ENCODE measurements at regions not wholly inside any gene's neighbourhood (a gene's known extent, or its start where the extent isn't known, plus 50 kb on each side); places are given as distances from the start of the nearest gene placed in this dataset.

DNA sequence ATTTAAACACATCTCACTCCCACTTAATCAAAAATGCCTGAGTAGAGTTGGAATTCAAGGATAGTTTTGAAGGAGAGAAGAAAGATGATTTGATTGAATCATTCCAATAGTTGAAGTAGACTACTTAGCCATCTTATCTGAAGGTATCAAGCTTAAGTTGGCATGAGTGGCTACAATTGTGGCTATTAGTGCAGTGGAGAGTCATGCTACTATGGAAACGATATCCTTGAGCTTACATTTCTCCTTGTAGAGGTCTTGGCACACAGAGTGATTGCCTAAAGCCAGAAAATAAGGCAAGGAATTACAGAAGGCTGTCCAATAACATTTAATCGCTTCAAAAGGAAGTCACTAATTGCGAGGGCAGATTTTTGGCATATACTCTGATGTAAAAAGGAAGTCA lies 1022.7 kb downstream of the IGSF11 start:
- DNase-seq, result no peak

DNA sequence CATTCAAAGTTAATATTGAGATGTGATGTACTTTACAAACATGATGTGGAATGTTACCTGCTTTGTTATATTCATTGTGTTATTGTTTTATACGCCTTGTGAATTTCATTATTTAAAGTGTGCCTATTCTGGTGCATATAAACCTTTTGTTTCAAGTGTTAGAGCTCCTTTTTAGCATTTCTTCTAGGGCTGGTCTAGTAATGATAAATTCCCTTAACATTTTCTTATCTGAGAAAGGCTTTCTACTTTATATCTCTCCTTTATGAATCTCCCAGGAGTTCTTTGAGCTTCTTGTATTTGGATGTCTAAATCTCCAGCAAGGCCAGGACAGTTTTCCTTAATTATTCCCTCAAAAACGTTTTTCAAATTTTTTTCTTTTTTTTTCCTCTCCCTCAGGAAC lies 1005.6 kb downstream of the IGSF11 start:
- no peak for DNase-seq

DNA sequence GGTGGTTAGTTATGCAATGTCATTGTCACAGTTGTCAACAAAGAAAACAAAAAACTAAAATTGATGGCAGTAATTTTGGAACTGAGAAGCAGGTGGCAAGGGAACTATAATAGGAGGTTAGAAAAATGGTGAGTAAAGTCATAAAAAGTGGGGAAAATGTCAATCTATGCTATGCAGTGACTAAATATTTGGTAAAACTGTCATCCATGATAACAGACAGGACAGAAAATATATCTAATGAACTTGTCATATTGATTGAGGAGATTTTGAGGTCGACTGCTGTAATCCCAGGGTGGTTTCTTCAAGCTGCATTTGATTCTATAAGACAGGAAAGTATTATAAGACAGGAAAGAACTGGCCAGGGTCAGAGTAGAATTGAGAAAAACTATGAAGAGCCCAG lies 998.4 kb downstream of the IGSF11 start:
- DNase-seq, result no peak

DNA sequence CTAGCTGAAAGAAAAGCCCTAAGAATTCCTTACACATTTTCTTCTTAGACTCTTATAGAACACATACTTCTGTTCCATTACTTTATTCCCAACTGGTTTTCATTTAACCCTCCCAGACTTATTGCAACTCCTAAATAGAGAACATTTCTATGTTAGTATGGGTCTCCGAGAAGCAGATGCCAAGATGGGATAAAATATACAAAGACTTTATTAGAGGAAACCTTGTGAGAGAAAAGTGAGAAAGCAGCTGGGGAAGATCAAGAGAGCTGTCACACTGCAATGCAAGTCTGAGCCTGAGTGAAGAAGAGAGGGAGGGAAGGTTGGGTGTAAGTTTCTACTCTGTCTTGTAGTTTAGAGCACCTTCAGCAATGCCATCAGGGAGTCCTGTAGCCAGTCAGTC lies 979.3 kb downstream of the IGSF11 start:
- no peak for DNase-seq

DNA sequence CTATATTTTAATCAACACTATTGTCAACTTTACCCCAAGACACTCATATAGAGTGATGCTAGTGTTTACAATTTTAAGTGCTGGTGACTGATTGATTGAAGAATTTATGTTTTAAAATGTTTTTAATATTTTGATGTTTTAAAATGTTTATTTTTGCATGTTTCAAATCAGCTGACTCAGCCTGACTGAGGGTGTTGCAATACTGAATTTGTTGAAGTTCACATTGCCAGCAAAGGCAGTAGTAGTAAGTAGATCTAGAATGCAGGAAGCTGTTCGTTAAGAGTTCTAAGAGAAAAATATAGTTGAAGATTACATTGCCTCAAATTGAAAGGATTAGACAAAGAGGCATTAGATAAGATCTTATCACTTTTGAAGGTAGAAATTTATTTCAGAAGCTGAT lies 977.6 kb downstream of the IGSF11 start:
- no peak for DNase-seq

DNA sequence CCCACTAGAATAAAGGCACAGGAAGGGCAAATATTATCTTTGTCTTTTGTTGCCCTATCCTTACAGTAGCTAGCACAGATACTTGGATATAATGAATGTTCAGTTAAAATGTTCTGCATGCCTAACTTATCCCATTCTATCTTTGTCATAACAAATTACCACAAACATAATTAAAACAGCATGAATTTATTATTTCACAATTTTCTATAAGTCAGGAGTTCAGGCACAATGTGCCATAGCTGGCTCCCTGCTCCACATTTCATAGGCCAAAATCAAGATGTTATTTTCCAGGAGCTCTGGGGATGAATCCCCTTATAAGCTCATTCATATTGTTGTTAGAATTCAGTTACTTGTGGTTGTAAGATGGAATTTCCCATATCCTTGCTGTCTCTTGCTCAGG lies 975.5 kb downstream of the IGSF11 start:
- DNase-seq, result no peak

DNA sequence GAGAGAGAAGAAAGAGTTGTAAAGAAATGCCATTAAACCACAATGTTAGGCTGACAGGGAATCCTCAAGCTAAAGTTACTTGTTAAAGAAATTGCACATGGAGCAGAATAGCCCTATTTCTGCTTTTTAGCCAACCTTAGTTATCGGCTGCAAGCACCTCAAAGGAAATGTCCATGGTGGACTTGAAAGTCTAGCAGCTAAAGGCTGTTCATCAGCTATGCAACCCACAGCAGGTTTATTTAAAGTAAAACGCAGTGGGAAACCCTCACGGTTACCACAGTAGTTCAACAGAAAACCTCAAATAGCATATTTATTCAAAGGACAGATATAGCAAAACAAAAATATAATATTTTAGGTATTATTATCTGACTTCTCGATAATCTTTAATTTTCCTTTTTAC lies 967.2 kb downstream of the IGSF11 start:
- DNase-seq, result no peak

DNA sequence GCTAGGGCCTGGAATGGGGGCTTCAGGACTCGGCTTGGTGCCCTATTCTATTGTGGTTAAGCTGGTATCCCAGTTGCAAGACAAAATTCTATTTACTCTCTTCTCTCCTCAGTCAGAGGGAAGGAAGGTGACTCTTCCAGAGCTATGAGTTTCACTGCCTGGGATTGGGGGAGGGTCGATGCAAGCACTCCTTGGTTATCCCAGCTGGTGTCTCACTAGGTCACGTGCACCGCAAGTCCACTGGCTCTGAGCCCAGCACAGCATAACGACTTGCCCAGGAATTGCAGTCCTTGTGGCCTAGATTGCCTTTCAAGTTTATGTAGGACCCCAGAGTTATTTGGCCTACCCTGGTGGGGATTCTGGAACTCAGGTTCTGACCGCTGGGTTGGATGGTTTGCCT lies 958.8 kb downstream of the IGSF11 start:
- no peak for DNase-seq

DNA sequence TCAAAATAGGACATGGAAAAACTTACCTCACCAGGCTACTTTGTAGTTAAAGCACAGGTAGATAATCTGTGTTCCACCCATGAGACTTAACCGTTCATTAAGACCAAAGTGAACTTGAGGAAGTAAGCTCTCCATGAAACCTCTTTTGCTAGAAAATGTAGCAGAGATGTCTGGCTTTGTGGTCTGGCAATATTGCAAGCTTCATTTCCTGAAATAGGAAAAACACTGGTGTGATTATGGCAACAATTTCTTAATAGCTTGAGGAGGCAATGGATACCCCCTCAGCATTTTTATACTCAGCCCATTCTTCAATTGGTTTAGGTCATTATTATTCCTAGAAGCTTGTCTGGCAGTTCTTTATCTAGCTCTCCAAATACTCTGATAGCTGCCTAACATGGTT lies 957.3 kb downstream of the IGSF11 start:
- no peak for DNase-seq

DNA sequence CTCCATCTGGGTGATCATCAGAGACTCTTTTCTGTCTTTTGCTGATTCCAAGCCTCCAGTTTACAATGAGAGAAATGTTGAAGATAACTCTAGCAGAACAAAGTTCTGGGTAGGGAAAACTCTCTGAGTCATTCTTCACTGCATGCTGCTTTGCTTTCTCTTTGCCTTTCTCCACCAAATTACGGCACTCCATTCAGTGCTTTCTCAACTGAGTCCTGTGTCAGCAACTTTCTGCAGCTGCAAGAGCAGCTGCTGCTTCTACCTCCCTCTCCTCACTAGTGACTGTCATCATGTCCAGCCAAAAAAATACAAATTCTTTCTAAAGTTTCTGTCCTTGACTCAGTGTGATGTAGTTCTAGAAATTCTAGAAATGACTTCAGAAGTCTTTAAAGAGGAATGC lies 953.8 kb downstream of the IGSF11 start:
- DNase-seq, result no peak

DNA sequence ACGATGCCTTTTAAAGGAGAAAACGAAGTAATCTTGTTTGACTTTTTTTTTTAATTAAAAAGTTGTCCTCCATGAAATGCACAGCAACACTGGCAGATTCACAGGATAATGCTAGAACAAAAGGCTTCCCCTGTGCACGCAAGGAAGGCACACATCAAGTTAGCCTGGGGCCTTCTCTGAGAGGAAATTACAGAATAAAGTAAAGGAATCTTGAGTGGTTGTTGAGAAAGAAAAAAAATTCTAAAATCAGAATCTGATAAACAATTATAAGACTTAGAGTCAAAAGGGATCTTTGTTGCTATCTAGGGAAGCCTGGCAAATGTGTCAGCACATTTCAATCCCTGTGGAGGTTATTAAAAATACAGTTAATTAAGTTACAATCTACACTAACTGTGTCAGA lies 946.0 kb downstream of the IGSF11 start:
- DNase-seq, result no peak

DNA sequence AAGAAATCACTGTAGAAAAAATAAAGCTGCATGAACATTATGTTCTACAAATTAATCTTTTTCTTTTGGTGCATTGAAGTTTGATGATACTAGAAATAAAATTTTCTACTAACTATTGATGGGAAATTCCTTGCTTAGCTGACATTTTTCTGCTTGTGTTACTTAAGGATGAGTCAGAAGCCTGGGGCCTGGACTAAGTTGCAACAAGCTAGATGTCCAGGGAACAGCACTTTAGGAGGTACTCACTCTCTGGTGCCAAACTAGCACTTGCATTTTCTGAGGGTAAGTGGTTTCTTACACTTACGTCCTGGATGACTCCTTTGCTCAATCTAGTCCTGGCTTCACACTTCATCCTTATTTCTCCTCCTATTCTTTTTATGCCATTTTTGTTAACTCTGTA lies 945.1 kb downstream of the IGSF11 start:
- no peak for DNase-seq

DNA sequence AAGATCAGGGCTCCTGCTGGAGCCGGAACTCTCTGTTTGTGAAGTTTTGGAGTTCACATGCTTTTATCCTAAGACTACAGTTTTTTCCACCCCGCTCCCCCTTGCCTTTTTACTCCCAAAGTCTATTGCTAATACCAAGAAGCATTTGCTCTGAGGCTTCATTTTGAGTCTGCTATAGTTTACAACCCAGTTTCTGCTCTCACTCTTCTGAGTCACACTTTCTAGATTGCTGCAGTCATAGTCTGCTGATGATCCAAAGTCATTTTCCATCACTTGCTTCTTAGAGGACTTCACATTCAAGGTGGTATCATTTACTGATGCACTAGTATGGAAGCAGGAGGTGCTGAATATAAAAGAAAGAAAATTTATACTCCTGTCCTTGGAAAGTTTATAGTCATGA lies 937.4 kb downstream of the IGSF11 start:
- no peak for DNase-seq

DNA sequence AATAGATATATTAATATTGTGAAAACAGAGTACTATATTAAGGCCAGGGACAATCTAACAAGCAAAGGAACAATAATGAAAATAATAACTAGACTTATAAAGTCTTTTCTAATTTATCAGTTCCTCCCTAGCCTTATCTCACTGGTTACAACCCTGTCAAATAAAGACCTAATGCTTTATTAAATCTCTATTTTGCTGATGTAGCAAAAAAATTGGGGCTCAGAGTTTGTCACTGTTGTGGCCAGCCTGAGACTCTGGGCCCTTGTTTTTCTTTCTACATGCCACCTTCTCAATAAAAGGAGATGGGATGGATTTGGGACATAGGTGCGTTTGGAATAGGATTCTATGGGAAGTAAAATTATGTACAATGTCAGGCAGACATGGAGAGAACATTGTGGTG lies 937.0 kb downstream of the IGSF11 start:
- DNase-seq, result no peak

DNA sequence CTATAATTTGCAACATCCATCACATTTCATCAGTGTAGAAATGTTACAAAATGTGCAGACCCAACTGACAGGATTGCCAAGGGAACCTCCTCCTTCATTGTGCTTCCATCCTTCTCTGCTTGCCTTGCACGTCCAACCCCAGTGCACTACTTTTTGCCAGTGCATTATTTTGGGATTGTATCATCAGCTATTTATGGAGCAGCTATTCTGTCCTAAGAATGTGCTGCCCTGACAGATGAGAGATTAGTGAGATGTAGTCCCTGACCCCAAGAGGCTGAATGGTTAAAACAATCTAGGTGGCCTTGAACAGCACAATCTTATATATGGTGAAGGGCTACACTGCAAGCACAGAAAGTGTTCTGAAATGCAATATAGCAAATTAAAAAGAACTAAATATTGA lies 935.8 kb downstream of the IGSF11 start:
- no peak for DNase-seq

DNA sequence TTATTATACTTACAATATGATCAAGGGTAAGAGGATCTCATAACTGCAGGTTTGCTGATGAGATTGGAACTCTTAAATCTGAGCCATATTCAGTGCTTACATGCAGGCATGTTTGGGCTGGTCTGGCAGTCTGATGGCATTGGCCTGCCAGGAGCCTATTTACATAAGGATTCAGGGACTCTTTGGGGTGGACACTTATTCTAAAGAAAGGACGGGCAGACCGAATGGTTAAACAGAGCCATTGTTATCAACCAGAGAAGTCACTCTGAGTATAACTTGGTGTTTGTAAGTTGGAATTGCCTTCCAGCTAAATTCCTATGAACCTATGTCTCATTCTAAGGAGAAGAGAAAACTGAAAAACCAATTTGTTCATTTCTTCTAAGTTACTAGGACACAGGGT lies 932.8 kb downstream of the IGSF11 start:
- no peak for DNase-seq

DNA sequence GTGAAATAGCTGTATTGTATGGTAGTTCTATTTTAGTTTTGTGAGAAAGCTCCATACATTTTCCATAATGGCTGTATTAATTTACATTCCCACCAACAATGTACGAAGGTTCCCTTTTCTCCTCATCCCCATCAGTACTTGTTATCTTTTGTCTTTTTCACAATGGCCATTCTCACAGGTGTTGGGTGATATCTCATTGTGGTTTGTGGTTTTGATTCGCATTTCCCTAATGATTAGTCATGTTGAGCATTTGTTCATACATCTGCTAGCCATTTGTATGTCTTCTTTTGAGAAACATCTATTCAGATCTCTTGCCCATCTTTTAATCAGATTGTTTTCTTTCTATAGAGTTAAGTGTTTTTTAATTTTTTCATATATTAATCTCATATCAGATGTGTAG lies 931.9 kb downstream of the IGSF11 start:
- no peak for DNase-seq

DNA sequence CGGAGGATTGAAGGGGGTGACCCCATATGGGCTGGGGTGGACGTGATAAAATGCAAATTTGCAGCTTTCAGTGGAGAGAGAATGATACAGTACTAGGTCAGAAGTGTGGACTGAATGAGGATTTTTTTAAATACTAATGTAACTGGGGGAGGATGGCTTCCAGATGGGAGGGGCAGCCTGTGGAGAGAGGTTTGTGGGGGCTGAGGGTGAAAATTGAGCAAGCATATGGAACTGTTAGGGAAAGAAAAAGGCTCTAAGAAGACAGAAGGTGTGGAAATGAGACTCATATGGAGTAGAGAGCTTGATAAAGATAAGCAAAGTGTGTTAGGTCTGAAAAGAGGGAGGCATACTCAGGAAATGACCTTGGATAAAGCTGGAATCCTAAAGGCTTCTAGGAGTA lies 926.4 kb downstream of the IGSF11 start:
- DNase-seq, result no peak

DNA sequence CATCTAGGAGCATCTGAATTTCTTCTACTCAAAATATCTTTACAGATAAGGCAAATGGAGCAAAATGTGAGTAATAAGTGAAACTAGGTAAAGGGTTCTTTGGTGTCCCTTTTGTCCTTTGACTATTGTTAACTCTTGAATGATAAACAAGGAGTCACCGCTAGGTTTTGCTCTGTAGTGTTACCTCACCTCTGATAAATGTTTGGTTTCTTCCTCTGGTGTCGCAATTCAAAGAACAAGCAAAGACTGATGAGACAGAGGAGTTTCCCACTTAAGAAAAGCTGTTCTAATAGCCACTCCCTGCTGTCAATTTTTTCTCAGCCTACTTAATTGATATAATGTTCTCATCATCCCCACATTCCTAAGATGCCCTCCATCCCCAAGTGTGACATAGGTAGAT lies 925.9 kb downstream of the IGSF11 start:
- DNase-seq, result no peak

DNA sequence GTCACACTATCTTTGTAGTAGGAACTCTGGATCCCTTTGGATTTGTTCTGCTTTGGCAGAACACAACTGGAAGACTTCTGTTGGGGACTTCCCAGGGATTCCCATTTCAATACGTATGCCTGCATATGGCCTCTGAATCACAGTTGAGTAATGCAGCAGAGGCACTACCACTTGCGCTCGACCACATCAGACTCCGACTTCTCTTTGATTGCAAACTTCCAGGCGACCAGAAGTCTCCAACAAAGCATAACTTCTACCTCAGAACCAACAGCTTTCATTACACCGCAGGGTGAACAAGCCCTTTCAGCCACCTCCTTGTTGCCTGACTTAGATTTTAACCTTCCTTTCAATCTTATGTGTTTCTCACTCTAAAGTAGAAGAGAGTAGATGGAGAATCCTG lies 924.4 kb downstream of the IGSF11 start:
- no peak for DNase-seq

DNA sequence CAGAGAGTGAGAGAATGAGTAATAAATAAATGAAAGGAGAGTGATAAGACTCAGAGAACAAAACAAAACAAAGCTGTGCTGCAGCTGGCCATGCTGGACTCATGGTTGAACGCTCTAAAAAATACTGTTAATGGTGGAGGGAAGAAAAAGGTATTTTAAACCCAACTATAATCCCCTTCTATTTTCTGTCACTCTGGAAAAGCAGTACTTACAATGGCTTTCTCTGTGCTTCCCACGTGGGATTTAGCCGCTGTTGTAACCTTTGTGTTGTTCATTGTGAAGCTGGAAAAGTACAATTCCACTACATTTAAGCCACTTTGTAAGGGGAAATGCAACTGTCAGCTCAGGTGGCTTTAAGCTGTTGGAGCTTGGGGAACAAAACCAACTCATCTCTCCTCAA lies 917.7 kb downstream of the IGSF11 start:
- no peak for DNase-seq

DNA sequence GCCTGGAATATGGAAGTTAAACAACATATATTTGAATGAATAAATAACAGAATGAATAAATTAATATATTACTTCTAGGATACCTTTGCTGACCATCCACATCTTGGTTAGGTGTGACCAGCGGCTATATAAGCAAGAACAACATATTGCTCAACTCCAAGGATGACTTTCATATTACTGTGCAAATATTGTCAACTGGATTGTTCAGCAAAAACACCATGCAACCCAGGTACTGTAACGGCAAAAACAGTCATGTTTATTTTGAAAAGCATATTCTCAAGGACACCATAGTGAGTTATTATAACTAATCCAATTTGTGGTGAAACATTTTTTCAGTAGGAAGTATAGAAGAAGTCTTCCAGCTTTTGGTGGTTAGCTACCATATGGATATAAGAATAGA lies 907.9 kb downstream of the IGSF11 start:
- no peak for DNase-seq

DNA sequence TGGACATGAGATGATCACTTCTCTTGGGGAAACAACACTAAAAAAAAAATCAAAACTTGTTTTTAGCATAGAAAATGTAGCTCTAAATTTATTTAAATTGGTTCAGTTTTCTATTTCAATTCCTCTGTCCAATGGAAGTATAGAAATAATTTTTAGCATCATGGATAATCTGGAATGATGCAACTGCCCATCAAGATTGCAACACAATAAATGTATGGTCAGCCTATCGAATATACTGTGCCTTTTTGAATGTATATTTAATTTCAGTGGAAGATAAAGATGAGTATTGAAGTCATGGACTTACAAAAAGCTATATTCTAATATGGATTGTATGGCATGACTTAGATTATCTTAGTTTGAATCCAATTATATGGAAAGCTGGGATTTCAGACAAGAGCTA lies 906.7 kb downstream of the IGSF11 start:
- no peak for DNase-seq

DNA sequence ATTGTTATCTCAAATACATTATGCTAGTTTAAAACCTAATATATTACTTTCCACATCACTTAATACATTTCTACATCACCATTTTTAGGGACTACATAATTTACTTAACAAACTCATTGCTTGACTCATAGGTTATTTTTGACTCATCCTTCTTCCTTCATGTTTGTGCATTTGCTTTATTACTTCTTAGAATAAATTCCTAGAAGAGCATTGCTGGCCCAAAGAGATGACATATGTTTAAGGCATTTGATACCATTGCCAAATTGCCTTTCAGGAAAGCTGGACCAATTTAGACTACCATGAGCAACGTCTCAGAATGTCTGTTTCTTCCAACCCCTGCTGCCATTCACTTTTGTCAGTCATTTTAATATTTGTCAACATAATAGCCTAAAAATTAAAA lies 905.8 kb downstream of the IGSF11 start:
- no peak for DNase-seq

DNA sequence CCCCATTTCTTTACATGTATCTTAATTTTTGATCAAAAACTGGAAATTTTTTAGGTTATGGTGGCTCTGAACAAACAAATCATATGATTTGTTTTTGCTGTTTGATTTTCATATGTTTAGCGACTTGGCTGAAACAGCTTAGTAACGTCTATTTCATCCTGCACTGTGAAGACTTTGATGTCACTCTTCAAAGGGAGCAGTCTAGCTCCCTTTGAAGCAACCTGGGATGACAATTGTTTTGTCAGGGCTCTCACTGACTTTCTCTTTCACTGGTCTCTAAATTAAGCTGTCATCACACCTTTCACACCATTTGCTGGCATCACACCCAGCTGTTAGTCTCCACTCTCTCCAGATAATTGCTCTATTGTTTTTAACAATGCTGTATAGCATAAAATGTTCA lies 896.9 kb downstream of the IGSF11 start:
- no peak for DNase-seq

DNA sequence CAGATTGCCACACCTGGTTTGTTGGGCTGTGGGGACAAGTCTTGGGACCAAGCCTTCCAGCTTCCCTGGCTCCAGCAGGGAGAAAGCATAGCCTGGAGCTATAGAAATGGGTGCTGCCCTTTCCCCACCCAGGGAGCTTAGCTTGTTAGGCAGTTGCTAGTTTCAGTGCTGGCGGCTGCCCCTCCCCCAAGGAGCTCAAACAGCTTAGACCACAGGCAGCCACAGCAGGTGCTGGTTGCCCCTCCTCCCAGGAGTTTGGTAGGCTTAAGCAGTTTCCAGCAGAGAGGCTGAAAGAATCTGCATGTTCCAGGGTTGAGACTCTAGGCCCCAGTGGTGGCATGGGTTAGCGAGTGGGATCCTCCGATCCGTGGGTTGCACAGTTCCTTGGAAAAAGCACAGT lies 889.7 kb downstream of the IGSF11 start:
- no peak for DNase-seq

Measured in CD4-positive, alpha-beta T cell treated with Interleukin-17A for 1 hour (primary cell).